Gastroesophageal sphincter (tissue), 4 donors: ENCODE measurements at regions not wholly inside any gene's neighbourhood (a gene's known extent, or its start where the extent isn't known, plus 50 kb on each side); places are given as distances from the start of the nearest gene placed in this dataset.

ENCODE experiments used
- ATAC-seq: fragments of 150-250 bp; one replicate; pipeline ENCODE4 v1.9.1; 2016; ENCODE audit warnings: mild to moderate bottlenecking, moderate library complexity
- H3K27ac ChIP-seq, 4 donors: fragments of 200-600 bp; sonication (generic) in 3 of 4; 1 replicate in 3 of 4; 2 replicates in 1 of 4; pipeline ENCODE4 v1.5.1; 2016 to 2019
- H3K27me3 ChIP-seq: fragments of 200-600 bp; sonication (generic); one replicate; pipeline ENCODE4 v1.5.1; 2019
- H3K36me3 ChIP-seq, 2 donors: fragments of 200-600 bp; sonication (generic); one replicate each; pipeline ENCODE4 v1.5.1; 2019; ENCODE audit warnings: control low read depth in 1 of 2
- H3K4me1 ChIP-seq, 3 donors: fragments of 200-600 bp; sonication (generic); 1 replicate in 2 of 3; 2 replicates in 1 of 3; pipeline ENCODE4 v1.5.1; 2016 to 2019; ENCODE audit warnings: control low read depth in 2 of 3
- H3K4me3 ChIP-seq, 2 donors: fragments of 200-600 bp; sonication (generic); one replicate each; pipeline ENCODE4 v1.5.1; 2019; ENCODE audit warnings: mild to moderate bottlenecking in 1 of 2, moderate library complexity in 1 of 2
- H3K9me3 ChIP-seq, 3 donors: fragments of 200-600 bp; sonication (generic); one replicate each; pipeline ENCODE4 v1.5.1; 2017 to 2019; ENCODE audit warnings: control low read depth in 2 of 3
- EP300 ChIP-seq: sonication (generic); formaldehyde crosslinking; IDR thresholded peaks from one replicate; pipeline ENCODE4 v1.6.1; 2017; ENCODE audit warnings: antibody characterized with exemption, mild to moderate bottlenecking
- POLR2A ChIP-seq, 2 donors: fragments of 450-650 bp; IDR thresholded peaks; one replicate each; pipeline ENCODE4 v1.6.1; 2017; ENCODE audit warnings: antibody characterized with exemption in 2 of 2, mild to moderate bottlenecking in 2 of 2, moderate library complexity in 1 of 2
- POLR2AphosphoS5 ChIP-seq: sonication (generic); formaldehyde crosslinking; IDR thresholded peaks from one replicate; pipeline ENCODE4 v1.6.1; 2017; ENCODE audit warnings: antibody characterized with exemption
- WGBS, 2 donors: methylation state at CpG; one replicate each; pipeline ENCODE4 v1.1.5; 2018; ENCODE audit warnings: low coverage in 1 of 2; 5-methylcytosine and 5-hydroxymethylcytosine counted together
- TF ChIP-seq, protein P1 (sequence below), 4 experiments: fragments of 200-600 bp in 2 of 4; fragments of 450-650 bp in 2 of 4; sonication (generic) in 1 of 4; IDR thresholded peaks; one replicate each; pipeline ENCODE4 v1.5.1; 2017 to 2019; ENCODE audit warnings: antibody characterized with exemption in 4 of 4, mild to moderate bottlenecking in 2 of 4, moderate library complexity in 2 of 4

DNA sequence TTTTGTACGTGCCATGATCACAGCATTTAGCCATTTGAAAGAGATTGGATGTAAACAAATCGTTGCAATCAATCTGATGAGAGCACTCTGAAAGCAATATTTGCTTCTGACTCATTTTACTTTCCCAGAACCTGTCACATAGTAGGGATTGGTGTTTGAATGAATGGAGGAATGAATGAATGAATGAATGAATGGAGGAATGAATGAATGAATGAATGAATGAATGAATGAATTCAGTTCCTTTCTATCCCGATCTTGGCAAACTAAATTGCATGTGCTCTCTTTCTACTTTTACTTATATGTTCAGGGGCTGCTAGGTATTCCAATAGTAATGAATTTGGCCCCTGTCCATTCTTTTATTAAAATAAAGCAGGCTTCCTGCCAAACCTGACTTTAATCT, 1091.7 kb upstream of the CELF2 start:
- peaks cover 0 to 7% (median 0%) of the 10 kb centered on the region in 3 donors for H3K4me1 ChIP-seq
- H3K9me3 ChIP-seq: no peaks in the 10 kb centered on the region
- H3K4me3 ChIP-seq: no peak overlapping the region
- H3K36me3 ChIP-seq: no peaks in the 10 kb centered on the region
- no peak for ATAC-seq
- H3K27ac ChIP-seq: no peak overlapping the region
- no peaks in the 10 kb centered on the region for H3K27me3 ChIP-seq
- no peak for TF ChIP-seq POLR2AphosphoS5
- TF ChIP-seq POLR2A (IDR thresholded peaks at IDR 0.05): no peak
- no peak for TF ChIP-seq EP300
- TF ChIP-seq, protein P1, sequence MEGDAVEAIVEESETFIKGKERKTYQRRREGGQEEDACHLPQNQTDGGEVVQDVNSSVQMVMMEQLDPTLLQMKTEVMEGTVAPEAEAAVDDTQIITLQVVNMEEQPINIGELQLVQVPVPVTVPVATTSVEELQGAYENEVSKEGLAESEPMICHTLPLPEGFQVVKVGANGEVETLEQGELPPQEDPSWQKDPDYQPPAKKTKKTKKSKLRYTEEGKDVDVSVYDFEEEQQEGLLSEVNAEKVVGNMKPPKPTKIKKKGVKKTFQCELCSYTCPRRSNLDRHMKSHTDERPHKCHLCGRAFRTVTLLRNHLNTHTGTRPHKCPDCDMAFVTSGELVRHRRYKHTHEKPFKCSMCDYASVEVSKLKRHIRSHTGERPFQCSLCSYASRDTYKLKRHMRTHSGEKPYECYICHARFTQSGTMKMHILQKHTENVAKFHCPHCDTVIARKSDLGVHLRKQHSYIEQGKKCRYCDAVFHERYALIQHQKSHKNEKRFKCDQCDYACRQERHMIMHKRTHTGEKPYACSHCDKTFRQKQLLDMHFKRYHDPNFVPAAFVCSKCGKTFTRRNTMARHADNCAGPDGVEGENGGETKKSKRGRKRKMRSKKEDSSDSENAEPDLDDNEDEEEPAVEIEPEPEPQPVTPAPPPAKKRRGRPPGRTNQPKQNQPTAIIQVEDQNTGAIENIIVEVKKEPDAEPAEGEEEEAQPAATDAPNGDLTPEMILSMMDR (IDR thresholded peaks at IDR 0.05): no peak
- 69 to 79% methylated on average over 3 of the region's 3 CpGs for WGBS, 2 donors

DNA sequence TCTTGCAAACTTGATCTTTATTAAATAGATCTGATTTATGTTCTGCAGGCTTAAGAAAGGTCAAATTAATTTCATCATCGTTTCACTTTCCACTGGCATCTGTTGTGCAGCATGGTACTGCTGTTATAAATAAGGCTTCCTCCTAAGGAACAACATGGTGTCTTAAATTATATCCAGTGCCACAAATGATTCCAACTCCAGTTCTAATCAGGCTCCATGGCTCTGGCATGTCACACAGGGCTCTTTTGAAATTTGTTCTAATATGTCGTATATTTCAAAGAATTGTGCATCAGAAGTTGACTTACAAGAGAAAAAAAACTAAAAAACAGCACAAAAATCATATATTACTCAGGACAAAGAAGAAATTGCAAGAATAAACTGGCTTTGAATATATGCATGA, 1090.8 kb upstream of the CELF2 start:
- Histone ChIP-seq H3K9me3 (no peaks in the 10 kb centered on the region), H3K27ac (no peak overlapping the region), H3K4me3 (no peak overlapping the region), H3K36me3 (no peaks in the 10 kb centered on the region), H3K4me1 (peaks cover 0 to 7% (median 0%) of the 10 kb centered on the region in 3 donors), H3K27me3 (no peaks in the 10 kb centered on the region)
- WGBS, 2 donors: 57 to 61% methylated on average over 2 of the region's 2 CpGs
- no peak for ATAC-seq
- TF ChIP-seq POLR2A (IDR thresholded peaks at IDR 0.05) (no peak), EP300 (no peak), POLR2AphosphoS5 (no peak)
- TF ChIP-seq, protein P1 (IDR thresholded peaks at IDR 0.05): no peak

DNA sequence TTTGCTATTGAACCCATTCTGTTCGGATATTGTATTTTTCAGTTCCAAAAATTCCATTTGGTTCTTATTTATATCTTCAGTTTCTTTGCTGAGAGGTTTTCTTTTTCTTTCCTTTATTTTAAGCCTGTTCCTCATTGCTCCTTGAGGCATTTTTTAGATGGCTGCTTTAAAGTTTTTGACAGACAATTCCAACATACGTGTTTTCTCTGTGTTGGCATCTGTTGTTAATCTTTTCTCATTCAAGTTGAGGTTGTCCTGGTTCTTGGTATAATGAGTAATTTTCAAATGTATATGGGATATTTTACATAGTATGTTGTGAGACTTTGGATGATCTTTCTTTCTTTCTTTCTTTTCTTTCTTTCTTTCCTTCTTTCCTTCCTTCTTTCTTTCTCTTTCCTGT, 1078.0 kb upstream of the CELF2 start:
- Histone ChIP-seq H3K27me3 (no peaks in the 10 kb centered on the region), H3K27ac (no peak overlapping the region), H3K4me3 (no peak overlapping the region), H3K36me3 (no peaks in the 10 kb centered on the region), H3K4me1 (no peaks in the 10 kb centered on the region), H3K9me3 (no peaks in the 10 kb centered on the region)
- WGBS, 2 donors: 81 to 86% methylated on average over 1 to 2 of the region's 2 CpGs
- TF ChIP-seq POLR2A (IDR thresholded peaks at IDR 0.05) (no peak), EP300 (no peak), POLR2AphosphoS5 (no peak)
- TF ChIP-seq, protein P1 (IDR thresholded peaks at IDR 0.05): no peak
- ATAC-seq: no peak

DNA sequence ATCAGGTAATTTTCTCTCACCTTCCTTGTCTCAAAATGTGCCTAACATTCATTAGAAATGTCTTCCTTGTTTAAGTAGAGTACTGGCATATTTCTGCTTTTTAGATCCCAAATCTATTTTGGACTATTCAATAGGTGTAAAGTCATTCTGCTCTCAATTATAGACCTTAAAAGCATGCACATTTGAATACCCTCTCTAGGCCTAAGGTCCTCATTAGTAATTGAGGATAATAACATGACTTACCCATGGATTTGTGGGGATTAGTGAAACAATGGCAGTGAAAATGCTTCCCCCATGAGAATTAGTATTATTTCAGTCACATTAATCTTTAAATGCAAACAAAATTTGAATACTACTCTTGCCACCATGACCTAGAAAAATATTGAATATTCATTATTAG, 1073.0 kb upstream of the CELF2 start:
- TF ChIP-seq EP300 (no peak), POLR2A (IDR thresholded peaks at IDR 0.05) (no peak), POLR2AphosphoS5 (no peak)
- TF ChIP-seq, protein P1 (IDR thresholded peaks at IDR 0.05): no peak
- no peaks in the 10 kb centered on the region for H3K36me3 ChIP-seq
- H3K27me3 ChIP-seq: no peaks in the 10 kb centered on the region
- H3K4me1 ChIP-seq: no peaks in the 10 kb centered on the region
- H3K27ac ChIP-seq: no peak overlapping the region
- H3K9me3 ChIP-seq: no peaks in the 10 kb centered on the region
- ATAC-seq: no peak
- no peak overlapping the region for H3K4me3 ChIP-seq

DNA sequence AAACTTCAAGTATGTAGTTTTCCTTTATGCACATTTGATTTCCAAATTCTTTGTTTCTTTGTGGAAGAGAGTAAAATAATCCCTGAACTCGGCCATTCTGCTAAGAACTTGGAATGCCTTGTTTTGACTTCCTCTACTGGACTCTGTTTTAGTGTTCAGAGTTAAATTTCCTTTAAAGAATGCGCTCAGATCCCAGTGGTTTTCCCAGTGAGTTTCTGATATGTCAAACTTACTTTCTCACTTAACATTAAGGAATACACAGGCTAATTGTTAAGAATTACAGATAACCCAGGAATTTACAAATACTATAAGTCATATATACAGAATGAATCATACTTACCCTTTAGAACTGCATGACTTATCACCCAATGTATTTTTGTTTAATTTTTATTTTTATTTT, 1067.6 kb upstream of the CELF2 start:
- H3K9me3 ChIP-seq: no peaks in the 10 kb centered on the region
- no peaks in the 10 kb centered on the region for H3K4me1 ChIP-seq
- H3K27me3 ChIP-seq: no peaks in the 10 kb centered on the region
- TF ChIP-seq POLR2A (IDR thresholded peaks at IDR 0.05): no peak
- H3K27ac ChIP-seq: no peak overlapping the region
- no peak for ATAC-seq
- H3K36me3 ChIP-seq: no peaks in the 10 kb centered on the region
- H3K4me3 ChIP-seq: no peak overlapping the region
- 69 to 83% methylated on average over 2 of the region's 2 CpGs for WGBS, 2 donors
